Activated CD4-positive, CD25-positive, alpha-beta regulatory T cell (primary cell): ENCODE measurements at regions not wholly inside any gene's neighbourhood (a gene's known extent, or its start where the extent isn't known, plus 50 kb on each side); places are given as distances from the start of the nearest gene placed in this dataset.

ENCODE experiments used
- DNase-seq, 4 experiments: peaks; one replicate each; lab custom pipeline; 2025; lab: John Stamatoyannopoulos, UW

DNA sequence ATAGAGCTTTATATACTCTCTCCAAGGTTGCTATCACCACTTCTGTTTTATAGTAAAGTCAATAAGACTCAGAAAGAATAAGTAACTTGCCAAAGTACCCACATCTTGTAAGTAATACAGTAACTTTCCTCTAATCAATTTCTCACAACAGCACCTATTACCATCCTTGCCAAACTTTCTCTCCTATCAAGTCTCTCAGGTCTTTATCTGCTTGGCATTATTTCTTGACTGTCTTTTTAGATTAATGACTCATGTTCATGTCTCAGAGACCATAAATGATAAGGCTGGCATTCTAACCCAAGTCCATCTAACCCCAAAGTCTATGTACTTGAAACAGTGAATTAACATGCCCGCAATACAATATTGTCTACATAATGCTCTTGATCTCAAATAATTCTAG lies 618.0 kb upstream of the ZEB2 start:
- DNase-seq: no peak

DNA sequence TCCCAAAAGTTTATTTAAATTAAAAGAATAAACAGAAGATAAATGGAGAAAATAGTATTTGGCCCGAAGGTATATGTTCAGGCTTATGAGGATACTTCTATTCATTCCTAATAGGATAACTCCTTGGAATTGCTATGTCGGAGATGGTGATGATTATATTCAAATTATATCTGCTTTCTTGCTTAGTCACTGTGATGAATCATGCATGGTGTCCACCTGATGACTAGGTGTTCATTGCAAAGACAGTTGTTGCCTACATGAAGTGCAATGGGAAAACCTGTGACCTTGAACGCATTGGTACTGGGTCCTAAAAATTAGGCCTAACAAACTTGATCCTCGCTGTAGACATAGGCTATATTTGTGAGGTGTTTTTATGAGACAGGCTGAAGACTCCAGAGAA lies 617.3 kb upstream of the ZEB2 start:
- no peak for DNase-seq

DNA sequence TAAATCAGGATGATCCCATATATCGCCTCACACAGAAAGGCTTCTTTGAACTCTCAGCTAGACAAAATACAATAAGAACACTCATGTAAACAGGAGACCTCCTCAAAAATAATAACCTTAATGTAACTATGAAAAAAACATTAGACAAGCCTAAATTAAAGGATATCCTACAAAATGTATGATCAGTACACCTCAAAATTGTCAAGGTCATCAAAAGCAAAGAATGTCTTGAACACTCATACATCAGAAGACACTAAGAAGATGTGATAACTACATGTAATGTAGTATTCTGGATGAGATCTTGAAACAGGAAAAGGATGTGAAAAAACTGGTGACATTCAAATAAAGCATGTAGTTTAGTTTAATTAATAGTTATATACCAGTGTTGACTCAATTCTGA lies 616.8 kb upstream of the ZEB2 start:
- DNase-seq: no peak

DNA sequence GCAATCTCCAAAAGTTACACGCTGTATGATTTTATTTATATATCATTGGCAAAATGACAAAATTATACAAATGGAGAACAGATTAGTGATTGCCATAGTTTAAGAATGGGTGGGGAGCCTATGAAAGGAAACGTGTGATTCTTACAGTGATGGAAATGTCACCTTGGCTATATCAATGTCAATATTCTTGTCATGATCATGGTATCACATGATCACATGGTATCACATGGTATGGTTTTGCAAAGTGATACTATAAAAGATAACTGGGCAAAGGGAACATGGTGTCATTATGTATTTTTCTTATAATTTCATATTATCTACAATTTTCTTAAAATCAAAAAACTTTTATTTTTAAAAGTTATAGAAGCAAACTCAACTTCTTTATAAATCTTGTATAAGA lies 606.2 kb upstream of the ZEB2 start:
- no peak for DNase-seq

DNA sequence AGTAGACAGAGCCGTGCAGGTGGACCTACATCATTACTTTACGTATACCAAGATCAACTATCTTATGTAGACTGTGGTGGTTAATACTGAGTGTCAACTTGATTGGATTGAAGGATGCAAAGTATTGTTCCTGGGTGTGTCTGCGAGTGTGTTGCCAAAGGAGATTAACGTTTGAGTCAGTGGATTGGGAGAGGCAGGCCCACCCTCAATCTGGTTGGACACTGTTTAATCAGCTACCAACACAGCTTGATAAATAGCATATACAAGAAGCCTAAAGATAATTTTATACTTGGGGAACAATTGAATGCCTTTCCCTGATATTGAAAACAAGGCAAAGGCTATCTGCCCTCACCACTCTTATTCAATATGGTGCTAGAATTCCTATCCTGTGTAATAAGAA lies 604.2 kb upstream of the ZEB2 start:
- no peak for DNase-seq

DNA sequence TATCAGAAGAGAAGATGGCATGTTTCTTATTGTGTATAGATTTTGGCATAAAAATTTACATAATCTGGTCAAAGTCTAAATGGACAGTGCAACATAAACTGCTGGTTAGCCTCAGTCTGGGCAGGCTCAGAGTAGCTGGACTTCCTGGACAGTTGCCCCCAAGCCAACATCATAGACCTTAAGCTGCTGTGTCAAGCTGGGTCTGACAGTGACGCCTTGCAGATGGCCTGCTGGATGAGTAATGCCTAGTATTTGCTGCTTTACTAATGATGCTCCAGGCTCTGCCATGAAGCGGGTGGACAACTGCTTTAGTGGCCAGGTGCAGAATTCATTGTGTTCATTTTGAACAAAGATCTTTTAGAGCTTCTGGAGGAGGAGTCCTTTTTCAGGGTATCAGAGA lies 603.7 kb upstream of the ZEB2 start:
- DNase-seq: no peak

DNA sequence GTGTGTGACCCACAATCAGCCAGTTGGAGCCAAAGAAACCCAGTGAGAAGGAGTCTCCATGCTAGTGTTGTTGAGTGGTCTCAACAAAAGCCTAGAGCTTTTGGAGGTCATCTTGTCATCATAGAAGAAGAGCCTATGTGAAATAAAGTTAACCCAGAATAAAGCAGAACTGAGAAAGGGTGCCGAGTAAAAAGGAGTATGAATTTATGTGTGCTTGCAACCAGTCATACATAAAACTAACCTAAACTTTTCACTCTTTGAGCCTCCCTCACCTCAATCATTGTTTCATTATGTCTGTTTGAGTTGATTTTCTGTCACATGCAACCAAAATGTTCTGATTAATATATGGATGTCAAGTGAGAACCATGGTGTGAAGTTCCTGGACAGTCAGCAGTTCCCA lies 599.3 kb upstream of the ZEB2 start:
- no peak for DNase-seq

DNA sequence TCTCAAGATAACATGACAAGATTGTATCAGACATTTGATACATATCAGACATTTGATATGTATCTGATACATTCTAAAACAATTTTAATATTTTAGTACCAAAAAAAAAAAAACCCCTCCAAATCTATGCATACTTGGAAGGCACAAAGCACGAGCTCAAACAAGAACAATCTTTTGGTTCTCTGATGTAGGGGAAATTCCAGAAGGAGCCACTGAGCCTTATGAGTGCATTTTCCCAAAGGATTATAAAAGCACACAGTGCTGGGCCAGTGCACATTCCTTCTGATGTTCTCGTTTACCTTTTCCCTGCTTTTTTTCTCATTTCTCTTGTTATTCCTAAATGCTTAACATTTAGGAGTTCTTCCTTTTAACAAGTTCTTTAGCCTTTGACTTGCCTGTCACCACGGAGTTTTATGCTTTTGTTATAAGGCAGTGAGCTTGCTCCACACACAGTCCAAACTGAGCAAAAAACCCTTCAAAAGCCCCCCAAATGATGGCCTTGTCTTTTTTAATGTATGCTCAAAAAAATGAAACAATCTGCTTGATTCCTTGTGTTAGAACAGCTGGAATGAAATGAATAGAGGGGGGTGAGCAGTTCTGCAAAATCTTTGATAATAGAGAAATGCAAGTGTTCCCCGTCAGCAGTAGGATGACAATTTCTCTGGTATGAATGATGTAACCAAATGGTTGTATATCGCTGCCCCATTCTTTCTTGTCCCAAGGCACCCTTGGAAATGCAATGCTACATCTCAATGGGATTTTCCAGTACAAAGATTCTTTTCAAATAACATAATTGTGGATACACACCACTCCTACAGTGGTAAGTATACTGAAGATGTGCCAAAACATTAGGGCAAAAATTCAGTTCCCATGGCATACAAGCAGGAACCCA lies 597.2 kb upstream of the ZEB2 start:
- no peak for DNase-seq

DNA sequence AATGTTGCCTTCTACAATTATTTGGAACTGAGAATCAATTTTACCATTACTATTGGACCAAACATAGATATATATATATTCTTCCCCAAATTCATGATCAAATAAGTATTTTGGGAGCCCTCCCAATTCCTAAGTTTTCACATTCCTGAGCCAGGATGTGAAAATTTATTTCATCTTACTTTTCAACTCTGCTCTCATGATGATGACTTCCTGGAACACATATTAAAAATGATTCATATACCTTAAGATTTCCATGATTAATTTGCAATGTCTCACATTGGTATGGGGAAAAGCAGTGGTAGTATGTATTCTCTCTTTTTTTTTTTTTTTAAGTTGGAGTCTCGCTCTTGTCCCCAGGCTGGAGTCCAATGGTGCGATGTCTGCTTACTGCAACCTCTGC lies 596.1 kb upstream of the ZEB2 start:
- no peak for DNase-seq

DNA sequence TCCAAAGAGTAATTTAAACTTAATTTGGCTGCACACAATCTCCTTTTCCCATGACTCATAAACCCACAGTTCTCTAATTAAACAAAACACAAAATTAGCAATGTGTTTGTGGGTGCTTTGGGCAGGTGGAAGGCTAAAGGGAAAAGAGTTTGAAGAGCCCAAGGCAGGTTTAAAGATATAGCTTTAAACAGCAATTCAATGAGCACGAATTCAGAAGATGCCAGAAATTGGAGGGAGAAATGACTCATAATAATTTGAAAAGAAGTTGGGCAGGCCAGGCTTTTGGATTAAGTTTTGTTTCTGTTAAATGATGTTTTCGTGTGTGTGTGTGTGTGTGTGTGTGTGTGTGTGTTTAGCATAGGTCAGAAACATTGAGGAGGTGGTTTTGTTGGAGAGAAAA lies 594.8 kb upstream of the ZEB2 start:
- no peak for DNase-seq

DNA sequence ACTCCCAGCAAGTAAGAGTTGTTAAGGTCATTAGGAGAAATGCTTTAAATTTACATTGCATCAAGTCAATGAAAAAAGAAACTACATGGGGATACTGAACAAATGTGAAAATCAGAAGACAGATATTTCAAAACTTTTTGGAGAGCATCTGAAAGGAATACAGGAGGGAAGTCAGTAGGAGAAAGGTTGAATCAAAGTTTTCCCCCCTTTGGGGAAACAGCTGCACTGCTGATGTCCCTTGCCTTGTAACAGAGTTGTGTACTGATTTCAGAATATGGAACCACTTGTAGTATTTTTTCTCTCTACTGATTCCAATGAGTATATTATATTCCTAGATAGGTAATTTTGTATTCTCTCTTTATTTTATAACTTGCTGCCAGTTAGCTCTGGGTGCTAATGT lies 592.5 kb upstream of the ZEB2 start:
- no peak for DNase-seq

DNA sequence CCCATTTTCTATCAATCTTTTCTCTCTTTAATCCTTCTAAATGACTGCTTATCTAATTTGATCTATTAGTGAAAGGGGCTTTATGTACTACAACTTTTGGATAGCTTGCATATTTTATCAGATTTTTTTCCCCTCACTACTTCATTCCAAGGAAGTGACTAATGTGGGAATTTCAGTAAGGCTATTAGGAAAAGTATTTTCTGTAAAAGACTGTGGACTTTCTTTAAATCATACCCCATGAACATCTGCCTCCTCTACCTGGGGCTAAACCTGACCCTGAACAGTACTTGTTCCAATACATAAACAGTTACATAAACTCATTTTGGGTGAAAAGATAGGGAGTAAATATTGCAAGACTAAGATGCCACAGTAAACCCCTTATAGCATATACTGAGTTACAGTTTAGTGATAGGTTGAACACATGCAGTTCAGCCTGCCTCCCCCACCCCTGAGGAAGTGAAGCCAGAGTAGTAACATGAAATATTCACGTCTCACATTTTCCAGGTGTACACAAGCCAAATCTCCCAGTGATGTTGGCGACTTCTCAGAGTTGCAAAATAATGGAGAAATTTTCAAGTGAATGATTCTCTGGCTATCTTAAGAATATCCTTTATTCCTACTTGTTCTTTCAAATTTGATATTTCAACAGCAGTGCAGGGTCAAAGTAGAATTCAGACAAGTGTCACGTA lies 590.9 kb upstream of the ZEB2 start:
- DNase-seq: no peak

DNA sequence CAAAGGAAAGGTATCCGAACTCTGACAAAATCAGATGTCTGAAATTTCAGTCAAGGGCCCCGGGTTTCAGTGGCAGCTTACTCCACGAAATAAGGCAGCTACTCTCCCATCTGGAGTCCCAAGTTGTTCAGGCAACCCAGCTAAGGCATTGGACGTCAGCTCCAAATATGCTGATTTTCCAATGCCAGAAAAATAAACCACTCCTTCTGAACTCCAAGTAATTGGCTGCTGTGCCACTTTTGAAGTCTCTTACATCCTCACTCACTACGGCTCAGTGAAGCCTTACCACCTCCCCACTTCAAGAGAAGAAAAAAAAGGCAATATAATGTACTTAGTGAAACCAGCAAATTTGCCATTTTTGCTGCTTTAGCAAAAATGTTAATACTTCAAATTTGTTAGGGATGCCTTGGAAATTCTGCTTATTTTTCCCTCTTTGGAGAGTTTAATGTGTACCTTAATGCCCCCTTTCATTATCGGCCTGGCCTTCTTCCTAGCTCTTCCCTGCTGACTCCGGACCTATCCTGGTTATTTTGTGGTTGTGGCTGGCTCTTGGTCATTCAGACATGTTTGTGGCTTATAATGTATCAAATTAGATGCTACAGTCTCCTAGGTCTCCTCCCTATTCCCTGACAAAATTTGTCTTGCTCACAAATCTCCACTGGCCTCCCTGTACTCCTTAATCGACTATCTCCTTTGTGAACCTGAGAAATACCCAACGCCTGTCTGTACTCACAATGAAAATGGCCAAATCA lies 589.2 kb upstream of the ZEB2 start:
- DNase-seq: no peak

DNA sequence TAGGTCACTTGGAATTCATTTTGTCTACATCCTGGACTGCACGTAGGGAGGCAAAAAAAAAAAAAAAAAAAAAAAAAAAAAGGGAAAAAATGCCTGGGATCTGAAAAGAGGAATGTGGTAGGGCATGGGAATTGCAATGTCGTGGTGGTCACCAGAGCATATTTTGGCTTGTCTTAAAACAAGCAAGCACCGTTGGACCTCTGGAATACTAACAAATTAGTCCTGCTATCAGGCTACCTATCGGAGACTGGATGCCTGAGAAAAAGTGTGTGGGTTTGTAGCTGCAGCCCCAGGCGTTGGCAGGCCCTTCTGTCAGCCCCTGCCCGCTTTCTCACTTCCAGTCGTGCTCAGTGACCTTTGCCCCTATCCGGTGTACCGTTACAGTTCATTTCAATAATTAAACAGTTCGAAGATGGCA lies 588.5 kb upstream of the ZEB2 start:
- DNase-seq: no peak

DNA sequence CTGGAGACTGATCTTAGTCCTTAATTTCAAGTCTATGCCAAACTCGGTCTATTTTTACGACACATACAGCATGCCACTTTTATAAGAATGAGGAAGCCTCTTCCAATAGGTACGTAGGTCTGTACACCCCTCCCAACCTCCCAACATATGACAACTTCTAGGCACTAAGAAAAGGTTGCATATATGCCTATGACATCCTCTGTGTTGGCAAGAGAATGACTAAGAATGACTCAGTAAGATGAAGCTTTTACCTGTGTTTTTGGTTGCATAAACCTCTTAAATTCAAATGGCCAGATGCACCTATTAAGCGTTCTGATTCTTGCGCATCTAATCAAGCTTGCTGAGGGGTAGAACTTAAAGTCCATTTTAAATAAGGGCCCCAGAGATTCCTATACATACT lies 586.4 kb upstream of the ZEB2 start:
- DNase-seq: no peak

DNA sequence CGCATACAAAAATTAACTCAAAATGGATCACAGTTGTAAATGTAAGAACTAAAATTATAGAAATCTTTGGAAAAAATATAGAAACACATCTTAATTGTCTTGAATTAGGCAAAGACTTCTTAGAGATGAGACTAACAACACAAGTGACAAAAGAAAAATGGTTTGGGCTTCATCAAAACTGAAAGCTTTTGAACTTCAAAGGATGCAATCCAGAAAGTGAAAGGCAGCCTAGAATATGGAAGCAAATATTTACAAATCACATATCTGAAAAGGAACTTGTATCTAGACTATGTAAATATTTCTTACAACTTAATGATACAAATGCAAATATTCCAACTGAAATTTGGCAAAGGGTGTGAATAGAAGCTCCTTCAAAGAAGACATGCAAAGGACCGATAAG lies 582.8 kb upstream of the ZEB2 start:
- no peak for DNase-seq

DNA sequence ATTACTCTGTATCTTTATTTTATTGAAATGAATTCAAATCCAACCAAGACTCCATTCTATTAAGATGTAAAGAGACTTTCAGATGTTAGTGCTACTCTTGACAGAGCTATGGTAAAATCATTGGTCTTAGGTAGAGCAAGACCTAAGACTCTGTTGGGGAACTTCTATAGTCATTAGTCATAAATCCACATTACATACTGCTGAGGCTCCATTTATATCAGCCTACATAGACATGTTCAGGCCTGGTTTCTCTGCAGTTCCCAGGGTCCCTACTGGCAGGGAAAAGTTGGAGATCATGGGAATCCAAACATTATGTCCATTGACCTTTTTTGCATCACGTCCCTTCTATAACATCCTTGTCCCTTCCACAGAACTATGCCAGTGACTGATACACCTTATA lies 580.4 kb upstream of the ZEB2 start:
- no peak for DNase-seq

DNA sequence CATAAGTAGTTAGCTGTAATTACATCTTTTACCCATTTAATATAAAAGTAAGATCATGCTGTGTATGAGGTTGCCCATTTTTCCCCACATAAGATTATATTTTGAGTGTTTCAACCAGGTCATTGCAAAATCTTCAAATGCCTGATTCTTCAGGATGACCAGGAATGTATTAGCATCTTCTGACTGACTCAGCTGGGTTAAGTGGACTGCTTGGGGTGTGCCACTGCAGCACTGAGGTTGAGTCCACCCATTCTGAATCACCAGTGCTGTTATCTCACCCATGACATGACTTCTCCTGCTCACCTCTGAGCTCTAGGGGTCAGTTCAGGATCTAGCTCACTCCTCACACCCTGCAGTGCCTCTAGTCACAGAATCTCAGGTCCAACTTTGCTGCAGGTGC lies 576.7 kb upstream of the ZEB2 start:
- DNase-seq: no peak

DNA sequence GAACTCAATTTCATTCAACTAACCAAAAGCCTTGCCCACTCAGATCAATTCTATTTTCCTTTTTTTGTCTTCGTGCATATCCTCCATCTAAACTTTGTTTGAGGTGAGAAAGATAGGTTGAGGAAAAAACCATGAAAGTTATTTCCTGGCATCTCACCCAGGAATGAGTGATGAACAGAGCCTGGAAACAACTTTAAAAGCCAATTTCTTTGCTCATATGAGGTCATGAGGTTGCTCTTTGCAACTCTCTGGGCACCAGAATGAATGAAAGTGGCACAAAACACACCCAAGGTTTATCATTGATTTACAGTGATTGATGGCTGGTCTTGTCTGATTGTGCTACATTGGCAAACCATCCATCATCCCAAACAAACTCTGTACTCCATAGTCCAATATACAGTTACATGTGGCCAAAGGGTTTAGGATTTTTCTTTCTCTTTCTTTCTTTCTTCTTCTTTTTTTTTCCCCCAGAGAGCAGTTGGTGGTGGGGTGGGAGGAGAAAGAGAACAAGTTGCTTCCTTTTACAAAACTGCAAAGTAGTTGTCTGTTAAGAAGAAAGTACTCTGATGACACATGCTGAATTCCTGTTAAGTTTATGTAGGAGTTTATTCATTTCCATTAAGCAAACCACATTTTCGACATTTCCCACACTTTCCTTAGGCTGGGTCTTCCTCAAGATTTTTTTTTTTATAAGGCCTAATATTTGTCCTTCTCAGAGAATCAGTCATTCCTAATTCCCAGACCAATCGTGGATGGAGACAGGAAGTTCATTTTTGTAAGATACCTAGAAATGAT lies 575.9 kb upstream of the ZEB2 start:
- DNase-seq: no peak

DNA sequence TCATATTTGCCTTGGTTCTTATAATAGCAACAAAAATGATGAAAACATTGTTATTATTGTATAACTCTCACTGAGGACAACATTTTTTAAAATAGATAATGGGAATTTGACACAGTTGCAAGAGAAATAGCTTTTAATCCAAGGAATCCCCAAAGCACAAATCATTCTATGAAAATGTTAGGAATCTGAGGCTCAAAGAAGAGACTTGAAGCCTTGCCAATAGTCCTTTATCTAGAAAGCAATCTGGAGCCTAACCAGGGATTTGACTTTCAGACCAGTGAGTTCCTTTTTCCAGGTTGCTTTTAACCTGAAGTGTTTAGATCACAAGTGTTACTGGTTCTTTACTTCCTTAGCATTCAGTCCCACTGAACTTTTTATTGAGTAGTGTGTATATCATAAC lies 574.5 kb upstream of the ZEB2 start:
- DNase-seq: no peak

DNA sequence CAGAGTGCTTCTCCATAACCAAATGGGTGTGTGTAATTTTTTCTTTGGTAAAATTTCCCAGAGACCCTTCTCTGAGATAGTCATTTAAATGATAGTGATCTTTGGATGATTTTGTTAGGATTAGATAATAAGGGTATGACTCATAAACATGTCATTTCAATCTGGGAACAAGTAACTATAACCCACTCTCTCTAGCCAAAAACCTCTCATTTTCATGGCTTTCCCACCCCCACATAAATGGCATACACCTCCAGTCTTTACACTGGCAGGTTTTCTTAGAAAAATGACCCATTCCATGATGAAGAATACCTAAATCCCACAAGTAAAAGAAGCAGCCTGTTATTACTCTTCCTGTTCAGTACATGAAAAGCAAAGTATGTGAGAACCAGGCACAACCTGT lies 572.0 kb upstream of the ZEB2 start:
- no peak for DNase-seq
